ENCODE measurements at regions not wholly inside any gene's neighbourhood (a gene's known extent, or its start where the extent isn't known, plus 50 kb on each side); places are given as distances from the start of the nearest gene placed in this dataset.
A peak's percentile ranks its signal among the peaks of the same experiment; 100 is the strongest.
"Not testable (repeated sequence)": the region's sequence is repeated elsewhere in the genome, so short reads cannot be mapped to it uniquely, and the experiment has no call there.

- DNase-seq (ENCODE audit: low spot score): peak; percentile 0
Observed at GRCh38 chrX:42290608-42291007, 367.3 kb upstream of the CASK start.

- DNase-seq (ENCODE audit: low spot score): no peak
Observed at GRCh38 chrX:42289492-42290385, 366.4 kb upstream of the CASK start.

GRCh38 chrX:42285681-42286080, 362.3 kb upstream of the CASK start:
- not testable (repeated sequence) for DNase-seq (ENCODE audit: low spot score)

- no peak for DNase-seq (ENCODE audit: low spot score)
Observed at GRCh38 chrX:42276982-42277690, 353.8 kb upstream of the CASK start.

- DNase-seq (ENCODE audit: low spot score): no peak
Observed at GRCh38 chrX:42274151-42274550, 350.8 kb upstream of the CASK start.

GRCh38 chrX:42273387-42273786, 350.0 kb upstream of the CASK start:
- DNase-seq (ENCODE audit: low spot score): no peak

- DNase-seq (ENCODE audit: low spot score): no peak
Observed at GRCh38 chrX:42269186-42269585, 345.8 kb upstream of the CASK start.

- DNase-seq (ENCODE audit: low spot score): no peak
Observed at GRCh38 chrX:42260854-42261253, 337.5 kb upstream of the CASK start.

GRCh38 chrX:42248226-42248625, 324.9 kb upstream of the CASK start:
- no peak for DNase-seq (ENCODE audit: low spot score)

GRCh38 chrX:42247241-42247640, 323.9 kb upstream of the CASK start:
- DNase-seq (ENCODE audit: low spot score): no peak

GRCh38 chrX:42246814-42247213, 323.5 kb upstream of the CASK start:
- DNase-seq (ENCODE audit: low spot score): no peak

- no peak for DNase-seq (ENCODE audit: low spot score)
Observed at GRCh38 chrX:42242004-42242403, 318.6 kb upstream of the CASK start.

- DNase-seq (ENCODE audit: low spot score): no peak
Observed at GRCh38 chrX:42241421-42241820, 318.1 kb upstream of the CASK start.

- no peak for DNase-seq (ENCODE audit: low spot score)
Observed at GRCh38 chrX:42237956-42238355, 314.6 kb upstream of the CASK start.

- no peak for DNase-seq (ENCODE audit: low spot score)
Observed at GRCh38 chrX:42229533-42229932, 306.2 kb upstream of the CASK start.

GRCh38 chrX:42220666-42221065, 297.3 kb upstream of the CASK start:
- no peak for DNase-seq (ENCODE audit: low spot score)

- no peak for DNase-seq (ENCODE audit: low spot score)
Observed at GRCh38 chrX:42220083-42220482, 296.7 kb upstream of the CASK start.

- no peak for DNase-seq (ENCODE audit: low spot score)
Observed at GRCh38 chrX:42219231-42219630, 295.9 kb upstream of the CASK start.

GRCh38 chrX:42195506-42195905, 272.2 kb upstream of the CASK start:
- no peak for DNase-seq (ENCODE audit: low spot score)

GRCh38 chrX:42189576-42189975, 266.2 kb upstream of the CASK start:
- no peak for DNase-seq (ENCODE audit: low spot score)

GRCh38 chrX:42188730-42189129, 265.4 kb upstream of the CASK start:
- no peak for DNase-seq (ENCODE audit: low spot score)

GRCh38 chrX:42176789-42177188, 253.4 kb upstream of the CASK start:
- DNase-seq (ENCODE audit: low spot score): no peak

GRCh38 chrX:42175843-42176242, 252.5 kb upstream of the CASK start:
- DNase-seq (ENCODE audit: low spot score): no peak

Measured in cerebellar cortex (tissue), 1 donor.